Upper lobe of left lung (tissue), 4 donors: ENCODE measurements at regions not wholly inside any gene's neighbourhood (a gene's known extent, or its start where the extent isn't known, plus 50 kb on each side); places are given as distances from the start of the nearest gene placed in this dataset.

Source experiments
- EP300 ChIP-seq, 4 donors: sonication (generic); formaldehyde crosslinking; IDR thresholded peaks; one replicate each; pipeline ENCODE4 v1.5.1; 2017; ENCODE audit warnings: antibody characterized with exemption in 4 of 4, control low read depth in 2 of 4
- POLR2A ChIP-seq, 4 donors: fragments of 450-650 bp; IDR thresholded peaks; one replicate each; pipeline ENCODE4 v1.5.1; 2016 to 2017; ENCODE audit warnings: antibody characterized with exemption in 4 of 4, mild to moderate bottlenecking in 2 of 4
- TF ChIP-seq, protein P1 (sequence below), 6 experiments: fragments of 450-650 bp in 4 of 6; fragments of 200-600 bp in 2 of 6; sonication (generic) in 2 of 6; IDR thresholded peaks; one replicate each; pipeline ENCODE4 v1.5.1; 2016 to 2019; ENCODE audit warnings: antibody characterized with exemption in 6 of 6

DNA sequence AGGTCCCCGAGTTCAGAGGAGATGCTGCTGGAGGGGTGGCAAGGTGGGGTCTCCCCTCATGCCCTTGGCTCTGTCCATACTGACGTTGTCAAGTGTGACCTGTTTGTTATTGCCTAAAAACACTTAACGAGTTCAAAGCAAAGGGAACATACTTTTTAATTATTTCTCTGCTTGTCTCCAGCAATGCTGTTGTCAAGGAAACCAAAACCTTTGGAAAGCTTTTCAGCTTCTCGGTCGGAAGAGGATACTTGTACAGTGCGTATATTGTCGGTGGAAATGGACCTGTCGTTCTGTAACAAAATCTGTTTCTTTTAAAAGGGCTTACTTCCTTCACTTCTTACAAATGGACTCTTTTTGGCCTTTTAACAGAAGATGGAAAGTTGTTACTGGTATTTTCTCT is 73.9 kb downstream of the SLC25A47 start:
- TF ChIP-seq, protein P1, sequence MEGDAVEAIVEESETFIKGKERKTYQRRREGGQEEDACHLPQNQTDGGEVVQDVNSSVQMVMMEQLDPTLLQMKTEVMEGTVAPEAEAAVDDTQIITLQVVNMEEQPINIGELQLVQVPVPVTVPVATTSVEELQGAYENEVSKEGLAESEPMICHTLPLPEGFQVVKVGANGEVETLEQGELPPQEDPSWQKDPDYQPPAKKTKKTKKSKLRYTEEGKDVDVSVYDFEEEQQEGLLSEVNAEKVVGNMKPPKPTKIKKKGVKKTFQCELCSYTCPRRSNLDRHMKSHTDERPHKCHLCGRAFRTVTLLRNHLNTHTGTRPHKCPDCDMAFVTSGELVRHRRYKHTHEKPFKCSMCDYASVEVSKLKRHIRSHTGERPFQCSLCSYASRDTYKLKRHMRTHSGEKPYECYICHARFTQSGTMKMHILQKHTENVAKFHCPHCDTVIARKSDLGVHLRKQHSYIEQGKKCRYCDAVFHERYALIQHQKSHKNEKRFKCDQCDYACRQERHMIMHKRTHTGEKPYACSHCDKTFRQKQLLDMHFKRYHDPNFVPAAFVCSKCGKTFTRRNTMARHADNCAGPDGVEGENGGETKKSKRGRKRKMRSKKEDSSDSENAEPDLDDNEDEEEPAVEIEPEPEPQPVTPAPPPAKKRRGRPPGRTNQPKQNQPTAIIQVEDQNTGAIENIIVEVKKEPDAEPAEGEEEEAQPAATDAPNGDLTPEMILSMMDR (IDR thresholded peaks at IDR 0.05): no peak
- TF ChIP-seq POLR2A (IDR thresholded peaks at IDR 0.05) (no peak), EP300 (IDR thresholded peaks at IDR 0.05) (no peak)
